NCI-H82 (cell line): ENCODE measurements at regions not wholly inside any gene's neighbourhood (a gene's known extent, or its start where the extent isn't known, plus 50 kb on each side); places are given as distances from the start of the nearest gene placed in this dataset.

Experiments used
- DNase-seq: peaks from one replicate; lab custom pipeline; 2025; lab: John Stamatoyannopoulos, UW

DNA sequence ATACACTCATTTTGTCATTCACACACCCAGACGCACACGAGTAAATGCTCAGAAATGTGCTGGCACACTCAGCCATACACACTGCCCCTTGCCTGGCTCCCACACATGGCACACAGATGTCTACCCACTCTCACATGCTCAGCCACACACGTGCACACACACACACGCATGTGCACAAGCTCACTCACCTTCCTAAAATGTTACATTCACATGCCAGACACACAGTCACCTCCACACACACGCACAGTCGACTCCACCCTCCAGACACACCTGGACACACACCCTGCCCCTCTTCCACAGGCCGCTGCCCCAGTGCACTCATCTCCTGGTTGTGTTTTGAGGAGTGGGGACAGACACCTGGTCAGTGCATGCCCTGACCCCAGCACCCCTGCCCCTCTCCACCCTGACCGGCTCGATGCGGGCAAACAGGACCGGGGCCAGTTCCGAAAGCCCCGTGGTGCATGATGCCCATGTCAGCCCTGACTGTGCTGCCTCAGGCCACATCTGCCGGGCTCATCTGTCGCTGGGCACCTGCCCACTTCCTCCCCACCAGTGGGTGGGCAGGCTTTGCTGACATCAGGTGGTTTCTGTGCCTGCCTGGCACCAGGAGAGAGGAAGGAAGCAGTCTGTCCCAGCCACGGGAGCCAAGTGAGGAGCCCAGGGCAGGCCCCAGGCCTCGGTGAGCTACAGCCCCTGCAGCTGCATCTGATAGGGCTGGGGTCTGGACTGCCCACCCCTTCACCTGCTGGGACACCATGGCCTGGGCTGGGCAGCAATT, 84.9 kb upstream of the ZNF716 start:
- DNase-seq: no peak

DNA sequence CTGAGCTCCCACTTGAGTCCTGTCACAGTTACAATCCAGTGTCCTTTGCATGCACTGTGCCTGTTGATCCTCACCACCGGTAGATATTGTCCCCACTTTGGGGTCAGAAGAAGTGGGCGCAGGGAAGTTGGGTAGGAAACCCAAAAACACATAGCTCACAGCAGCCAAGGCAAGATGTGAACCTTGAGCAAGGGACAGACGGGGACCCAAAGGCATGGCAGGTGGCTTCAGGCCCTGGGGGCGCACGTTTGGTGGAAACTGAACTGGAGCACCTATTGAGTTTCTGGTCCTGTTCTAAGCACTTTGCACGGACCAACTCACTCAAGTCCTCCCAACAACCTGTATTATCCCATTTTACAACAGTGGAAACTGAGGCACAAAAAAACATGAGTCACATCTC, 82.8 kb upstream of the ZNF716 start:
- no peak for DNase-seq

DNA sequence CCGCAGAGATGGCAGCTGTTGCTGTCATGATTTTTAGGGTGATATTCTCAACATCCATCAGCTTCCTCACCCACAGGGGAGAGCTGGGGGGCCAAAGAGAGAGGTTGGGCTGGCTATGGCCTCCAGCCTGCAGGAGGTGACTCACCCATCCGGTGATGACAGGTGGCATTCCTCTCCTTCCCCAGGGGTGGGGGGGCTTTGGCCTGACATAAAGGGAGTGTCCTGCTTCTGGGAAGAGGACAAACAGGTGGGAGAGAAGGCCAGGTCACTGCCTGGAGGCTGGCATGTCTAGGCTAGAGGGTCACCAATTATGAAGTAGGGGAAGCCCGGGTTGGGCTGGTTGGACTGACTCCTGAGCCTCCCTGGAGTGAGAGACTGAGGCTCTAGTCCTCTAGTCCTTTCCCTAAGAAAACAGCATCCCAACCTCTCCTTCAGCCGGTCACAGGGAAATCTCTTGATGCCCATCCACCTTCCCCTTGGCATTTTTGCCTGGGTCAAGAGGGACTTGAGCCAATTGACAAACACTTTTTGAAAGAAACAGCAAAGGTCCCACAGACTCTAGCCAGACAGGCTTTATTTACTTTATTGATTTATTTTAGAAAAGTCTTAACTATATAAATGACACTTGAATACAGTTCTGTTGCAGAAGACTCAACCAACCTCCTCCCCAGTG, 79.8 kb upstream of the ZNF716 start:
- DNase-seq: no peak

- DNase-seq: no peak
Observed at GRCh38 chr7:57370739-57371098, 79.3 kb upstream of the ZNF716 start.

GRCh38 chr7:57375783-57376182, 74.2 kb upstream of the ZNF716 start:
- no peak for DNase-seq

- no peak for DNase-seq
Observed at GRCh38 chr7:57381581-57381980, 68.4 kb upstream of the ZNF716 start.

DNA sequence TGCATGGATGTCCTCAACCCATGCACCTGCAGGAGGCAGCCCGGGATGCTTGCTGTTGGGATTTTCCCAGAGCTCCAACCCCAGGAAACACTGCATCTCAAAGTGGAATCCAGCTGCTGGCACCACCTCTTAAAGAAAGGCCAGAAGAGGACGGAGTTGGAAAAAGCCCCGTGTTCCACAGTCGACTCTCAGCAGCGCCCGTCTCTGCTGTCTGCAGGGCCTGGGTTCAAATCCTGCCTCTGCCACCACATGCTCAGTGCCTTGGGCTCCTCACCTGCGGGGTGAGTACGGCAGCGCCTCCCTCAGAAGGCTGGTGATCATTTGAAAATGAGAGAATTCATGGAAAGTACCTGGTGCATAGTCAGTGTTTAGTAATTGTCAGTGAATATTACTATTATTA, 65.6 kb upstream of the ZNF716 start:
- no peak for DNase-seq

DNA sequence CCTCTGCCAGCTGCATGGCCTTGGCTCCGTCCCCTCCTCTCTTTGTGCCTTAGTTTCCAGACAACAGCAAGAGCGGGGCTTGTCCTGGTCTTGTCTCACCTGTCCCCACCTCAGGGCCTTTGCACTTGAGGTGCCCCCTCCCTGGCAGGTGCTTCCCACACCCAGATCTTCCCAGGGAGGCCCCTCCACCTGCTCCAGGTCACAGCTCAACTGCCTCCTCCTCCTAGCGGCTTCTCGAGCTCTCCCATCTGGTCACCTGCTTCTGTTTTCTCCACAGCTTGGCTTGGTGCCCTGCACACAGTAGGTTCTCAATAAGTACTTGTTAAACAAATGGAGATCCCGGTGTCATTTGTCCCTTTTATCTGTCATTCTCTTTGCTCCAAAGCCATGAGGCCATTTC, 64.3 kb upstream of the ZNF716 start:
- DNase-seq: no peak

- no peak for DNase-seq
Observed at GRCh38 chr7:57388761-57389160, 61.2 kb upstream of the ZNF716 start.

GRCh38 chr7:57398548-57398947, 51.4 kb upstream of the ZNF716 start:
- no peak for DNase-seq

DNA sequence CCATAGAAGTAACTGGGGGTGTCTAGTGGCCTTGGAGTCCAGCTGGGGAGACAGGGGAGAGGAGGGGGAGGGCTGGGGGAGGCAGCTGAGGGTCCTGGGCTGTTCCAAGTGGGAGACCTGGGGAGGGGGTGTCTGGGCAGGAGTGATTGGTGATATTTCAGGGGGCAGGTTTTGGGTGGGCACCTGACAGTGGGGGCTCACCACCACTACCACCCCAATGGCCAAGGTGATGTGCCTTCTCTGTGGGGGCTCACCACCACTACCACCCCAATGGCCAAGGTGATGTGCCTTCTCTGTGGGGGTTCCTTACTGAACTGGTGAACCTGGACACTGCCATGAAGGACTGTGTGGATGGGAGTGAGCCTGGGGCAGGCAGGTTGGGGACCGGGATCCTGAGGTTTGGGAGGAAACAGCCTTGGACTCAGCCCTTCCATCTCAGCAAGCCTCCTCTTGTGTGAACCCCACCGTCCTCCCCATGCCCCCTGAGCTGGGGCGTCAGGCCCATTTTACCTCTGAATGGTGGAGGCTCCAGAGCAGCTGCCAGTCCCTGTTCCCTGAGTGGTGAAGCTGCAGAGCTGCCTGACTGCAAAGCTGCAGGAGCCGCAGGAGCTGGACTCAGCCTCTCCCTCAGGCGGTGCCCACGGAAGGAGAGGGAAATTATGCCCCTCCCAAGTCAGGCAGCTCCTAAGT, 50.6 kb upstream of the ZNF716 start:
- no peak for DNase-seq

DNA sequence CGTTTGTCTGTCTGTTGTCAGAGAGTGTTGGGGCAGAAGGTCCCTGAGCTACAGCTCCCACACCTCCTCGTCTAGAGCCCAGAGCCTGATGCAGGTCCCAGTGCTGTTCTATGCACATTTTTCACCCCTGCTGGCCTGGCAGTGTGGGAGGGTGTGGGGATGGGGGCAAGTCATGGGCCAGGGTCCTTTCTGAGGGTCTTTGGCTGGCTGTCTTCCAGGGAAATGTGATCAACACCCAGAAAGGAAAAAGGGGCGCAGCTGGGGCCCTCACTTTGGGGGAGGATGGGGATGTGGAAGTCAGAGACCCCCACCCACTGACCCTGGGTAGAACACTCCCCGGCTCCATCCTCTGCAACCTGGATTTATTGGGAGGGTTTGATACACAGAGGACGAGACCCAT, 50.0 kb upstream of the ZNF716 start:
- no peak for DNase-seq
